ENCODE measurements at regions not wholly inside any gene's neighbourhood (a gene's known extent, or its start where the extent isn't known, plus 50 kb on each side); places are given as distances from the start of the nearest gene placed in this dataset.
"Not testable (repeated sequence)": the region's sequence is repeated elsewhere in the genome, so short reads cannot be mapped to it uniquely, and the experiment has no call there.

- BruUV-seq (replicated peaks); DNase-seq (ENCODE audit: low spot score); H3K9me2 ChIP-seq (ENCODE audit: insufficient read depth, low read length); H3K27ac ChIP-seq (ENCODE audit: low read depth, low read length, poor library complexity, severe bottlenecking); H3K4me3 ChIP-seq (ENCODE audit: low read depth, low read length, poor library complexity, severe bottlenecking); H2AFZ ChIP-seq (ENCODE audit: low read length); H3K36me3 ChIP-seq (ENCODE audit: insufficient read depth, low read length); CTCF ChIA-PET (ENCODE audit: unreplicated experiment); POLR2A ChIA-PET; H3K9me3 ChIP-seq (ENCODE audit: low read length); H3K79me2 ChIP-seq (ENCODE audit: insufficient read depth, low read depth, low read length); intact Hi-C loops (cut with micrococcal nuclease; ENCODE audit: unreplicated experiment); H3K4me2 ChIP-seq (ENCODE audit: low read length); H3K4me1 ChIP-seq (ENCODE audit: insufficient read depth, low read length, poor library complexity, severe bottlenecking); H4K20me1 ChIP-seq (ENCODE audit: insufficient read depth, low read length): not testable (repeated sequence)
Observed at GRCh38 chr4:55696424-55696823, 60.3 kb upstream of the NMU start.

- ChIA-PET POLR2A (interaction anchor here (0.9 kb wide), 1 partner anchor 967 kb away, joined by 3 read pairs; no protein-coding TSS in a partner anchor), CTCF (ENCODE audit: unreplicated experiment) (no interaction called here)
- intact Hi-C loops (cut with micrococcal nuclease; ENCODE audit: unreplicated experiment): no loop called here
Observed at GRCh38 chr4:55706541-55706940, 70.4 kb upstream of the NMU start.

GRCh38 chr4:55707507-55707906 lies 71.4 kb upstream of the NMU start:
- TF ChIP-seq EZH2phosphoT487 (IDR thresholded peaks at IDR 0.05; ENCODE audit: borderline replicate concordance, low read depth, low read length) (no peak), CTCF (conservative IDR thresholded peaks at IDR 0.05; ENCODE audit: low read length) (no peak)
- H3K4me3 ChIP-seq (ENCODE audit: low read depth, low read length, poor library complexity, severe bottlenecking): no peak overlapping the region
- no TSS peak for BruUV-seq (replicated peaks)
- H3K4me2 ChIP-seq (ENCODE audit: low read length): no peak overlapping the region
- POLR2A ChIA-PET: interaction anchor here (0.6 kb wide), 1 partner anchor 166 kb away, joined by 3 read pairs; no protein-coding TSS in a partner anchor
- intact Hi-C loops (cut with micrococcal nuclease; ENCODE audit: unreplicated experiment): no loop called here
- H4K20me1 ChIP-seq (ENCODE audit: insufficient read depth, low read length): no peaks in the 10 kb centered on the region
- DNase-seq (ENCODE audit: low spot score): no peak
- no peaks in the 10 kb centered on the region; the same call in 1 of the 2 replicates for H3K9me2 ChIP-seq (ENCODE audit: insufficient read depth, low read length)
- no peak overlapping the region for H3K27ac ChIP-seq (ENCODE audit: low read depth, low read length, poor library complexity, severe bottlenecking)
- H3K36me3 ChIP-seq (ENCODE audit: insufficient read depth, low read length): no peaks in the 10 kb centered on the region
- H2AFZ ChIP-seq (ENCODE audit: low read length): no peak overlapping the region
- H3K4me1 ChIP-seq (ENCODE audit: insufficient read depth, low read length, poor library complexity, severe bottlenecking): no peaks in the 10 kb centered on the region
- CTCF ChIA-PET (ENCODE audit: unreplicated experiment): no interaction called here
- H3K9me3 ChIP-seq (ENCODE audit: low read length): no peaks in the 10 kb centered on the region
- no peaks in the 10 kb centered on the region for H3K79me2 ChIP-seq (ENCODE audit: insufficient read depth, low read depth, low read length)

More at GRCh38 chr4:55706541-55706940, 70.4 kb upstream of the NMU start:
- H3K4me2 ChIP-seq (ENCODE audit: low read length): no peak overlapping the region
- no peaks in the 10 kb centered on the region for H3K9me3 ChIP-seq (ENCODE audit: low read length)
- no peaks in the 10 kb centered on the region; the same call in 1 of the 2 replicates for H3K9me2 ChIP-seq (ENCODE audit: insufficient read depth, low read length)
- no TSS peak for BruUV-seq (replicated peaks)
- H3K4me3 ChIP-seq (ENCODE audit: low read depth, low read length, poor library complexity, severe bottlenecking): no peak overlapping the region
- no peaks in the 10 kb centered on the region for H3K36me3 ChIP-seq (ENCODE audit: insufficient read depth, low read length)
- no peaks in the 10 kb centered on the region for H4K20me1 ChIP-seq (ENCODE audit: insufficient read depth, low read length)
- no peak overlapping the region for H3K27ac ChIP-seq (ENCODE audit: low read depth, low read length, poor library complexity, severe bottlenecking)
- no peak for DNase-seq (ENCODE audit: low spot score)
- H2AFZ ChIP-seq (ENCODE audit: low read length): no peak overlapping the region
- H3K4me1 ChIP-seq (ENCODE audit: insufficient read depth, low read length, poor library complexity, severe bottlenecking): no peaks in the 10 kb centered on the region
- TF ChIP-seq CTCF (conservative IDR thresholded peaks at IDR 0.05; ENCODE audit: low read length): no peak
- no peaks in the 10 kb centered on the region for H3K79me2 ChIP-seq (ENCODE audit: insufficient read depth, low read depth, low read length)

GRCh38 chr4:55707991-55708390 lies 71.9 kb upstream of the NMU start:
- not testable (repeated sequence) for H2AFZ ChIP-seq (ENCODE audit: low read length)

GRCh38 chr4:55712835-55713234 lies 76.7 kb upstream of the NMU start:
- H2AFZ ChIP-seq (ENCODE audit: low read length); H3K9me2 ChIP-seq (ENCODE audit: insufficient read depth, low read length); CTCF ChIA-PET (ENCODE audit: unreplicated experiment); H3K4me1 ChIP-seq (ENCODE audit: insufficient read depth, low read length, poor library complexity, severe bottlenecking); H4K20me1 ChIP-seq (ENCODE audit: insufficient read depth, low read length); H3K27ac ChIP-seq (ENCODE audit: low read depth, low read length, poor library complexity, severe bottlenecking); BruUV-seq (replicated peaks); intact Hi-C loops (cut with micrococcal nuclease; ENCODE audit: unreplicated experiment); DNase-seq (ENCODE audit: low spot score); H3K9me3 ChIP-seq (ENCODE audit: low read length); H3K4me2 ChIP-seq (ENCODE audit: low read length); H3K36me3 ChIP-seq (ENCODE audit: insufficient read depth, low read length); POLR2A ChIA-PET; H3K4me3 ChIP-seq (ENCODE audit: low read depth, low read length, poor library complexity, severe bottlenecking); H3K79me2 ChIP-seq (ENCODE audit: insufficient read depth, low read depth, low read length): not testable (repeated sequence)

More at GRCh38 chr4:55707991-55708390, 71.9 kb upstream of the NMU start:
- H3K79me2 ChIP-seq (ENCODE audit: insufficient read depth, low read depth, low read length); H3K4me1 ChIP-seq (ENCODE audit: insufficient read depth, low read length, poor library complexity, severe bottlenecking); DNase-seq (ENCODE audit: low spot score); H3K9me3 ChIP-seq (ENCODE audit: low read length); H3K4me2 ChIP-seq (ENCODE audit: low read length); BruUV-seq (replicated peaks); CTCF ChIA-PET (ENCODE audit: unreplicated experiment); H4K20me1 ChIP-seq (ENCODE audit: insufficient read depth, low read length); H3K27ac ChIP-seq (ENCODE audit: low read depth, low read length, poor library complexity, severe bottlenecking); H3K4me3 ChIP-seq (ENCODE audit: low read depth, low read length, poor library complexity, severe bottlenecking); H3K9me2 ChIP-seq (ENCODE audit: insufficient read depth, low read length); H3K36me3 ChIP-seq (ENCODE audit: insufficient read depth, low read length); intact Hi-C loops (cut with micrococcal nuclease; ENCODE audit: unreplicated experiment): not testable (repeated sequence)
- POLR2A ChIA-PET: interaction anchor here (0.6 kb wide), 1 partner anchor 167 kb away, joined by 3 read pairs; no protein-coding TSS in a partner anchor

All from OCI-LY7 (cell line).